HepG2 (cell line): ENCODE measurements at regions not wholly inside any gene's neighbourhood (a gene's known extent, or its start where the extent isn't known, plus 50 kb on each side); places are given as distances from the start of the nearest gene placed in this dataset.

Source experiments
- CREB1 ChIP-seq, 2 experiments: fragments of 450-650 bp in 1 of 2; IDR thresholded peaks; 2 replicates each; pipeline ENCODE4 v1.6.1; 2016 to 2017; ENCODE audit warnings: control low read depth in 1 of 2, mild to moderate bottlenecking in 1 of 2, missing compliant biosample characterization in 1 of 2, missing genetic modification characterization in 1 of 2
- EZH2 ChIP-seq: conservative IDR thresholded peaks from 2 replicates; pipeline ENCODE4 v1.6.1; 2012; ENCODE audit warnings: mild to moderate bottlenecking, low read depth, low read length, moderate library complexity
- NCOA1 ChIP-seq: sonication (generic); formaldehyde crosslinking; IDR thresholded peaks from 2 replicates; pipeline ENCODE4 v1.9.0; 2021; ENCODE audit warnings: missing genetic modification reagents
- SMAD1 ChIP-seq: sonication (generic); formaldehyde crosslinking; IDR thresholded peaks from 2 replicates; pipeline ENCODE4 v1.4.0; 2020; ENCODE audit warnings: missing genetic modification reagents, low read depth, mild to moderate bottlenecking, borderline replicate concordance
- SOX13 ChIP-seq, 3 experiments: fragments of 450-650 bp in 1 of 3; sonication (generic) in 1 of 3; formaldehyde crosslinking in 1 of 3; IDR thresholded peaks in 2 of 3; conservative IDR thresholded peaks in 1 of 3; 2 replicates each; pipeline versions ENCODE4 v1.5.0 to v1.6.1; 2016 to 2020; ENCODE audit warnings: antibody characterized with exemption in 1 of 3, mild to moderate bottlenecking in 1 of 3, missing compliant biosample characterization in 1 of 3, missing genetic modification reagents in 1 of 3, moderate library complexity in 1 of 3
- ZNF468 ChIP-seq: sonication (generic); formaldehyde crosslinking; IDR thresholded peaks from 2 replicates; pipeline ENCODE4 v1.8.0; 2022; ENCODE audit warnings: mild to moderate bottlenecking, moderate library complexity, missing genetic modification reagents
- ZNF674 ChIP-seq: sonication (generic); formaldehyde crosslinking; IDR thresholded peaks from 2 replicates; pipeline ENCODE4 v1.5.0; 2020; ENCODE audit warnings: low read depth, mild to moderate bottlenecking, missing genetic modification reagents
- TF ChIP-seq, protein P1 (sequence below): sonication (generic); formaldehyde crosslinking; conservative IDR thresholded peaks from 2 replicates; pipeline ENCODE4 v1.5.0; 2020; ENCODE audit warnings: missing genetic modification reagents
- TF ChIP-seq, protein P2 (sequence below): sonication (generic); formaldehyde crosslinking; IDR thresholded peaks from 2 replicates; pipeline ENCODE4 v1.4.0; 2020; ENCODE audit warnings: mild to moderate bottlenecking, missing genetic modification reagents
- TF ChIP-seq, protein P3 (sequence below), 2 experiments: sonication (generic) in 1 of 2; formaldehyde crosslinking in 1 of 2; IDR thresholded peaks; 2 replicates each; pipeline versions ENCODE4 v1.5.1 to v1.6.1; 2011 to 2020; ENCODE audit warnings: borderline replicate concordance in 1 of 2, low read depth in 1 of 2, low read length in 1 of 2, mild to moderate bottlenecking in 1 of 2, missing genetic modification reagents in 1 of 2, moderate library complexity in 1 of 2

DNA sequence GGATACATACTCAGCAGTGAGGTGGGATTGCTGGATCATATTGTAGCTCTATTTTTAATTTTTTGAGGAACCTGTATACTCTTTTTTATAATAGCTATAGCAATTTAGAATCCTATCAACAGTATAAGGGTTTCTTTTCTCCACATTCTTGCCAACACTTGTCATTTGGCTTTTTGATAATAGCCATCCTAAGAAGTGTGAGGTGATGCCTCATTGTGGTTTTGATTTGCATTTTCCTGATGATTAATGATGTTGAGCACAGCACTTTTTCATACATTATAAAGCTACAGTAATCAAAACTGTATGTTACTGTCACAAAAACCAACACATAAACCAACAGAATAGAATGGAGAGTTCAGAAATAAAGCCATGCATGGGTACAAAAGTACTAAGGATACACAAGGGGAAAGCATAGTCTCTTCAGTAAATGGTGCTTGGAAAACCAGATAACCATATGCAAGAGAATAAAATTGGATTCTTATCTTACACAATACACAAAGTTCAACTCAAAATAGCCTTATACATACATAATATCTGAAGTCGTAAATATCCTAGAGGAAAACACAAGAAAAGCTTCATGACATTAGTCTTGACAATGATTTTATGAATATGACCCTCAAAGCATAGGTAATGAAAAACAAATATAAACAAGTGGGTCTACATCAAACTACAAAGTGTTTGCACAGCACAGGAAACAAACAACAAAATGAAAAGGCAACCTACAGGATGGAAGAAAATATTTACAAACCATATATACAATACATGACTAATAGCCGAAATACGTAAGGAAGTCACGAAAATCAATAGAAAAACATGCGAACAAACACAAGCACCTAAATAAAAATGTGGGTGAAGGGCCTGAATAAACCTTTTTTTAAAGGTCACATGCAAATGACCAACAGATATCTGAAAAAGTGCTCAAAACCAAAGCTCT is 287.8 kb upstream of the DAB2 start:
- TF ChIP-seq ZNF674 (CRISPR knock-in tag): no peak
- TF ChIP-seq, protein P1, sequence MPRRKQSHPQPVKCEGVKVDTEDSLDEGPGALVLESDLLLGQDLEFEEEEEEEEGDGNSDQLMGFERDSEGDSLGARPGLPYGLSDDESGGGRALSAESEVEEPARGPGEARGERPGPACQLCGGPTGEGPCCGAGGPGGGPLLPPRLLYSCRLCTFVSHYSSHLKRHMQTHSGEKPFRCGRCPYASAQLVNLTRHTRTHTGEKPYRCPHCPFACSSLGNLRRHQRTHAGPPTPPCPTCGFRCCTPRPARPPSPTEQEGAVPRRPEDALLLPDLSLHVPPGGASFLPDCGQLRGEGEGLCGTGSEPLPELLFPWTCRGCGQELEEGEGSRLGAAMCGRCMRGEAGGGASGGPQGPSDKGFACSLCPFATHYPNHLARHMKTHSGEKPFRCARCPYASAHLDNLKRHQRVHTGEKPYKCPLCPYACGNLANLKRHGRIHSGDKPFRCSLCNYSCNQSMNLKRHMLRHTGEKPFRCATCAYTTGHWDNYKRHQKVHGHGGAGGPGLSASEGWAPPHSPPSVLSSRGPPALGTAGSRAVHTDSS (CRISPR knock-in tag): no peak
- TF ChIP-seq EZH2: no peak
- TF ChIP-seq ZNF468 (CRISPR knock-in tag): no peak
- no peak for TF ChIP-seq SMAD1 (CRISPR knock-in tag)
- TF ChIP-seq NCOA1 (CRISPR knock-in tag): no peak
- TF ChIP-seq, protein P2, sequence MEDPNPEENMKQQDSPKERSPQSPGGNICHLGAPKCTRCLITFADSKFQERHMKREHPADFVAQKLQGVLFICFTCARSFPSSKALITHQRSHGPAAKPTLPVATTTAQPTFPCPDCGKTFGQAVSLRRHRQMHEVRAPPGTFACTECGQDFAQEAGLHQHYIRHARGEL: no peak
- no peak for TF ChIP-seq CREB1 (IDR thresholded peaks at IDR 0.05)
- TF ChIP-seq CREB1 (CRISPR knock-in tag; IDR thresholded peaks at IDR 0.05): no peak
- TF ChIP-seq SOX13 (IDR thresholded peaks at IDR 0.05): no peak
- no peak for TF ChIP-seq SOX13 (CRISPR knock-in tag; conservative IDR thresholded peaks at IDR 0.05 in 1 of 2, IDR thresholded peaks at IDR 0.05 in 1 of 2)
- TF ChIP-seq, protein P3, sequence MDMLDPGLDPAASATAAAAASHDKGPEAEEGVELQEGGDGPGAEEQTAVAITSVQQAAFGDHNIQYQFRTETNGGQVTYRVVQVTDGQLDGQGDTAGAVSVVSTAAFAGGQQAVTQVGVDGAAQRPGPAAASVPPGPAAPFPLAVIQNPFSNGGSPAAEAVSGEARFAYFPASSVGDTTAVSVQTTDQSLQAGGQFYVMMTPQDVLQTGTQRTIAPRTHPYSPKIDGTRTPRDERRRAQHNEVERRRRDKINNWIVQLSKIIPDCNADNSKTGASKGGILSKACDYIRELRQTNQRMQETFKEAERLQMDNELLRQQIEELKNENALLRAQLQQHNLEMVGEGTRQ (IDR thresholded peaks at IDR 0.05; ENCODE audit: low read depth, low read length): no peak
- TF ChIP-seq, protein P3 (CRISPR knock-in tag; IDR thresholded peaks at IDR 0.05; ENCODE audit: borderline replicate concordance): no peak
